Esophagus squamous epithelium (tissue), 4 donors: ENCODE measurements at regions not wholly inside any gene's neighbourhood (a gene's known extent, or its start where the extent isn't known, plus 50 kb on each side); places are given as distances from the start of the nearest gene placed in this dataset.

ENCODE experiments used
- CTCF ChIP-seq, 6 experiments: fragments of 450-650 bp in 4 of 6; fragments of 200-600 bp in 2 of 6; sonication (generic) in 2 of 6; IDR thresholded peaks; one replicate each; pipeline ENCODE4 v1.5.1; 2016 to 2019; ENCODE audit warnings: antibody characterized with exemption in 6 of 6, mild to moderate bottlenecking in 4 of 6, moderate library complexity in 4 of 6
- POLR2A ChIP-seq, 4 donors: fragments of 450-650 bp; IDR thresholded peaks; one replicate each; pipeline ENCODE4 v1.6.1; 2017; ENCODE audit warnings: antibody characterized with exemption in 4 of 4, mild to moderate bottlenecking in 4 of 4, moderate library complexity in 3 of 4

GRCh38 chr16:50467943-50468748 is 80.0 kb upstream of the NKD1 start:
- TF ChIP-seq CTCF (IDR thresholded peaks at IDR 0.05) = no peak
- TF ChIP-seq POLR2A (IDR thresholded peaks at IDR 0.05) = no peak
